ENCODE measurements at regions not wholly inside any gene's neighbourhood (a gene's known extent, or its start where the extent isn't known, plus 50 kb on each side); places are given as distances from the start of the nearest gene placed in this dataset.

- intact Hi-C loops (cut with DNase I) = no loop called here
Measured at GRCh38 chr2:128590309-128591021, 271.8 kb upstream of the HS6ST1 start.

GRCh38 chr2:128591022-128591860, 272.6 kb upstream of the HS6ST1 start:
- Histone ChIP-seq H3K27me3 (no peaks in the 10 kb centered on the region), H3K4me1 (no peaks in the 10 kb centered on the region), H3K36me3 (no peaks in the 10 kb centered on the region), H3K4me3 (replicated peaks in 1 of 3) (no peak overlapping the region), H3K9me3 (no peaks in the 10 kb centered on the region), H3K27ac (no peak overlapping the region)
- intact Hi-C loops (cut with DNase I) = no loop called here
- no peak for TF ChIP-seq CTCF (IDR thresholded peaks at IDR 0.05)
- TF ChIP-seq POLR2A (IDR thresholded peaks at IDR 0.05) = no peak
- DNase-seq = no peak
- 72 to 81% methylated on average over 5 to 8 of the region's 8 CpGs for WGBS, 2 donors

More at GRCh38 chr2:128590309-128591021, 271.8 kb upstream of the HS6ST1 start:
- WGBS, 2 donors = 89 to 93% methylated on average over 12 of the region's 12 CpGs
- DNase-seq = no peak
- no peaks in the 10 kb centered on the region for H3K36me3 ChIP-seq
- H3K4me3 ChIP-seq (replicated peaks in 1 of 3) = no peak overlapping the region
- no peaks in the 10 kb centered on the region for H3K4me1 ChIP-seq
- no peaks in the 10 kb centered on the region for H3K9me3 ChIP-seq
- no peaks in the 10 kb centered on the region for H3K27me3 ChIP-seq
- TF ChIP-seq CTCF (IDR thresholded peaks at IDR 0.05) (no peak), POLR2A (IDR thresholded peaks at IDR 0.05) (no peak)
- no peak overlapping the region for H3K27ac ChIP-seq

GRCh38 chr2:128591861-128592822, 273.5 kb upstream of the HS6ST1 start:
- TF ChIP-seq POLR2A (IDR thresholded peaks at IDR 0.05) = no peak
- no peak for TF ChIP-seq CTCF (IDR thresholded peaks at IDR 0.05)
- Histone ChIP-seq H3K9me3 (no peaks in the 10 kb centered on the region), H3K27me3 (no peaks in the 10 kb centered on the region), H3K4me3 (replicated peaks in 1 of 3) (no peak overlapping the region), H3K4me1 (no peaks in the 10 kb centered on the region), H3K27ac (no peak overlapping the region), H3K36me3 (no peaks in the 10 kb centered on the region)
- DNase-seq = no peak
- intact Hi-C loops (cut with DNase I) = no loop called here
- WGBS, 2 donors = 87 to 91% methylated on average over 11 of the region's 11 CpGs

DNA sequence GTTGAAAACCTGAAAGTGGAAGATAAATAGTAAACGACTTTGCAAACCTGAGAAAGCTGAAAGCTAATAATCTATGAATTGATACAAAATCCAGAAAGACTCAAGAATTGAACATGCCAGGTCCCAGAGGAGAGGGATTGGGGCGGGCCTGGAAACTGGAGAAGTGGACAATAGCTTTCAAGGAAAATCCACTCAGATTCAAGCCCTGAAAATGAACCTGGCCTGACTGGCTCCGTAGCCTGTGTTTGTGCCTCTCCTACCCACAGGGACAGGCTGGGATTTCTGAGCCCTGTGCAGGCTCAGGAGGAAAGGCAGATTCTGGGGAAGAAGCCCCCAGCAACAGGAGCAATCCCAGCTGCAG, 274.8 kb upstream of the HS6ST1 start:
- no peak overlapping the region for H3K27ac ChIP-seq
- no peaks in the 10 kb centered on the region for H3K36me3 ChIP-seq
- TF ChIP-seq POLR2A (IDR thresholded peaks at IDR 0.05) (no peak), CTCF (IDR thresholded peaks at IDR 0.05) (no peak)
- H3K4me3 ChIP-seq (replicated peaks in 1 of 3) = no peak overlapping the region
- no peaks in the 10 kb centered on the region for H3K9me3 ChIP-seq
- WGBS, 2 donors = 76 to 85% methylated on average over 3 of the region's 3 CpGs
- no peaks in the 10 kb centered on the region for H3K4me1 ChIP-seq
- intact Hi-C loops (cut with DNase I) = no loop called here
- no peaks in the 10 kb centered on the region for H3K27me3 ChIP-seq
- DNase-seq = no peak

Data from thyroid gland (tissue), 4 donors.